ENCODE measurements at regions not wholly inside any gene's neighbourhood (a gene's known extent, or its start where the extent isn't known, plus 50 kb on each side); places are given as distances from the start of the nearest gene placed in this dataset.

DNA sequence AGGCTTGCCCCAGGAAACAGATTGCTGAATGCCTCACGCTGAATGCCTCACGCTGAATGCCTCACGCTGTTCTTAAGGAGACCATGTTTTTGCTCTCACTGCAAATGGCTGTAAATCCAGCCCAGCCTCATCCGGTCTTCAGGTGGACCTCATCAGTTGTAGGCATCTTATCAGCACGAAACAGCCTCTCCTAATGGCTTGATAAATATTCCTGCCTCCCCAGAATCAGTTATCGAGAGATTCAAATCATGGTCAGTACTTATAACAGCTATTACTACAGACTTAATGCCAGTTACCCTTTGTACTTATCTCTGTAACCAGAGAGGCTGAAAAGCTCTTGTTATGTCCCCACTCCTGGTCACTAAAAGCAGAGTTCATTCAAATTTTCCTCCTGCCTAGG lies 290.6 kb downstream of the FZD1 start:
- TF ChIP-seq, protein P1, sequence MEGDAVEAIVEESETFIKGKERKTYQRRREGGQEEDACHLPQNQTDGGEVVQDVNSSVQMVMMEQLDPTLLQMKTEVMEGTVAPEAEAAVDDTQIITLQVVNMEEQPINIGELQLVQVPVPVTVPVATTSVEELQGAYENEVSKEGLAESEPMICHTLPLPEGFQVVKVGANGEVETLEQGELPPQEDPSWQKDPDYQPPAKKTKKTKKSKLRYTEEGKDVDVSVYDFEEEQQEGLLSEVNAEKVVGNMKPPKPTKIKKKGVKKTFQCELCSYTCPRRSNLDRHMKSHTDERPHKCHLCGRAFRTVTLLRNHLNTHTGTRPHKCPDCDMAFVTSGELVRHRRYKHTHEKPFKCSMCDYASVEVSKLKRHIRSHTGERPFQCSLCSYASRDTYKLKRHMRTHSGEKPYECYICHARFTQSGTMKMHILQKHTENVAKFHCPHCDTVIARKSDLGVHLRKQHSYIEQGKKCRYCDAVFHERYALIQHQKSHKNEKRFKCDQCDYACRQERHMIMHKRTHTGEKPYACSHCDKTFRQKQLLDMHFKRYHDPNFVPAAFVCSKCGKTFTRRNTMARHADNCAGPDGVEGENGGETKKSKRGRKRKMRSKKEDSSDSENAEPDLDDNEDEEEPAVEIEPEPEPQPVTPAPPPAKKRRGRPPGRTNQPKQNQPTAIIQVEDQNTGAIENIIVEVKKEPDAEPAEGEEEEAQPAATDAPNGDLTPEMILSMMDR (IDR thresholded peaks at IDR 0.05): no peak
- no peak for TF ChIP-seq POLR2A (IDR thresholded peaks at IDR 0.05)

Measured in stomach (tissue), 4 donors.